Retinal pigment epithelial cell (primary cell): ENCODE measurements at regions not wholly inside any gene's neighbourhood (a gene's known extent, or its start where the extent isn't known, plus 50 kb on each side); places are given as distances from the start of the nearest gene placed in this dataset.

Experiments used
- DNase-seq: peaks from one replicate; pipeline ENCODE4 v3.0.0-alpha.2; 2010; ENCODE audit warnings: low read depth
- H3K4me3 ChIP-seq: 2 replicates; pipeline ENCODE4 v1.5.1; 2011; ENCODE audit warnings: mild to moderate bottlenecking, low read length, control low read depth, moderate library complexity
- TF ChIP-seq, protein P1 (sequence below): conservative IDR thresholded peaks from 2 replicates; pipeline ENCODE4 v1.5.1; 2011; ENCODE audit warnings: low read depth, low read length, control low read depth, inconsistent platforms

DNA sequence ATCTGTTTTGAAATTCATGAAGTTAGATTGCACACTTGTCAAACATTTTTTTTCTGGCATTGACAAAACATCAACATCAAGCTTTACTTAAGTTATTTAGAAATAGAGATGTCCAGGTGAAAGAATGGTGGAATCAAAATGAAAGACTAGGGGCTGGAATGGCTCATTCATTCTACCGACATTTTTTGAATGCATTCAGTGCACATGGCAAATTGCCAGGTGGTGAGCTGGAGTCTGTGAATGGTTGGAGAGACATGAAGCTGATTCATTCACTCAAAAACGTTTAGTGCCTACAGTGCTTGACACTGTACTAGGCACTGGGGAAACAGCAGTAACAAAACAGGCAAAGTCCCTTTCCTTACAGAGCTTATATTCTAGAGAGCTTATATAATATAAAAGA lies 292.4 kb downstream of the PPP1R2C start:
- TF ChIP-seq, protein P1, sequence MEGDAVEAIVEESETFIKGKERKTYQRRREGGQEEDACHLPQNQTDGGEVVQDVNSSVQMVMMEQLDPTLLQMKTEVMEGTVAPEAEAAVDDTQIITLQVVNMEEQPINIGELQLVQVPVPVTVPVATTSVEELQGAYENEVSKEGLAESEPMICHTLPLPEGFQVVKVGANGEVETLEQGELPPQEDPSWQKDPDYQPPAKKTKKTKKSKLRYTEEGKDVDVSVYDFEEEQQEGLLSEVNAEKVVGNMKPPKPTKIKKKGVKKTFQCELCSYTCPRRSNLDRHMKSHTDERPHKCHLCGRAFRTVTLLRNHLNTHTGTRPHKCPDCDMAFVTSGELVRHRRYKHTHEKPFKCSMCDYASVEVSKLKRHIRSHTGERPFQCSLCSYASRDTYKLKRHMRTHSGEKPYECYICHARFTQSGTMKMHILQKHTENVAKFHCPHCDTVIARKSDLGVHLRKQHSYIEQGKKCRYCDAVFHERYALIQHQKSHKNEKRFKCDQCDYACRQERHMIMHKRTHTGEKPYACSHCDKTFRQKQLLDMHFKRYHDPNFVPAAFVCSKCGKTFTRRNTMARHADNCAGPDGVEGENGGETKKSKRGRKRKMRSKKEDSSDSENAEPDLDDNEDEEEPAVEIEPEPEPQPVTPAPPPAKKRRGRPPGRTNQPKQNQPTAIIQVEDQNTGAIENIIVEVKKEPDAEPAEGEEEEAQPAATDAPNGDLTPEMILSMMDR, result no peak
- no peak for DNase-seq
- H3K4me3 ChIP-seq, result no peak overlapping the region

DNA sequence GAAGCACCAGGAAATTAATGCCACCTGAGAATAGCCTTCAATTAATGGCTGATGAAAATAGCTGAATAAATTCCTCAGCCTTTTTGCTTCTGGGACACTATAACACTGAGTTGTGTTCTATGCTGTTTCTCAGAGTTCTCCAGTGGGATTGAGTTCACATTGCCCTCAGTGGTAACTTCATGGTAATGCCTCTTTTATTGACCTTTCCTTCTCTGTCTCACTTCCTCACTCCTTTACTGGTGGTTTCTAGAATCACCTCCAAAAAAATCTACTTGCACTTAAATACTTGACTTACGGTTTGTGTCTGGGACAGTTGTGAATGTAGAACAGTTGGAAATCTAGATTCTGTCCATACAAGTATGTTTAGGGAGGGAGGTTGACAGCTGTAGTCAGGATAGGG lies 293.7 kb downstream of the PPP1R2C start:
- TF ChIP-seq, protein P1, result no peak
- no peak for DNase-seq
- H3K4me3 ChIP-seq, result no peak overlapping the region

DNA sequence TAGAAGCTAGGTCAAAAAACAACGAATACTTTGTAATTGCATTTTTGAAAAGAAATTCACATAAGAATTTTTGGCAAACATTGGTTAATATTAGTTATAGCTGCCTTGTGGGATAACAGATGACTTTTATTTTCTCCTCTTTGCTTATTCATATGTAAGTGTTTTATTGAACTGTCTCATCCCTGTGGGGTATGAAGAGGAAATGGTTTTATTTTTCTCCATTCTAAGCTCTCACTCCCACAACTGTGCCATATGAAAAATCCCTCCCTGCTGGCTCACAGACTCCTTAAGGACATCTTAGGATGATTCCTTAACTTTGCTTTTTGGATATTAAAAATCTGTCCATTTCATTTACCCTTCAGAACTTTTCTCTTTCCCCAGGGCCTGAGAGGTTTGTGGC lies 300.6 kb downstream of the PPP1R2C start:
- no peak for DNase-seq
- H3K4me3 ChIP-seq, result no peak overlapping the region
- TF ChIP-seq, protein P1, result no peak

DNA sequence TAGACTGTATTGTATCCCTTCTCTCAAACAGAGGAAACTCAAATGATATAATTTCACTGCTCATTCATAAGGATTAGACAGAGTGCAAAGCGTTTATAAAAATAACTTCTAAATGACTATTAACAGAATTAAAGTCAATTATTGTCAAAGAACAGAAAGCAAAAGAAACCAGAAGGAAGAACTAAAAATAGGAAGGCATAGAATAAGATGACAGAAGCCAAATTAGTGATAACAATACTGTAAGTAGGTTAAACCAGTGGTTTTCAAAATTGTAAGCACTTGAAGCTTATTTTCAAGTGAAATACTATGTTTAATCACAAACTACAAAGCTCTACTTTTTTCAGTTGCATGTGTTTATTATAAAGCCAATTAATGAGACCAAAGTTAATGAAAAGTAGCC lies 305.2 kb downstream of the PPP1R2C start:
- no peak for DNase-seq
- TF ChIP-seq, protein P1, result no peak
- no peak overlapping the region for H3K4me3 ChIP-seq

DNA sequence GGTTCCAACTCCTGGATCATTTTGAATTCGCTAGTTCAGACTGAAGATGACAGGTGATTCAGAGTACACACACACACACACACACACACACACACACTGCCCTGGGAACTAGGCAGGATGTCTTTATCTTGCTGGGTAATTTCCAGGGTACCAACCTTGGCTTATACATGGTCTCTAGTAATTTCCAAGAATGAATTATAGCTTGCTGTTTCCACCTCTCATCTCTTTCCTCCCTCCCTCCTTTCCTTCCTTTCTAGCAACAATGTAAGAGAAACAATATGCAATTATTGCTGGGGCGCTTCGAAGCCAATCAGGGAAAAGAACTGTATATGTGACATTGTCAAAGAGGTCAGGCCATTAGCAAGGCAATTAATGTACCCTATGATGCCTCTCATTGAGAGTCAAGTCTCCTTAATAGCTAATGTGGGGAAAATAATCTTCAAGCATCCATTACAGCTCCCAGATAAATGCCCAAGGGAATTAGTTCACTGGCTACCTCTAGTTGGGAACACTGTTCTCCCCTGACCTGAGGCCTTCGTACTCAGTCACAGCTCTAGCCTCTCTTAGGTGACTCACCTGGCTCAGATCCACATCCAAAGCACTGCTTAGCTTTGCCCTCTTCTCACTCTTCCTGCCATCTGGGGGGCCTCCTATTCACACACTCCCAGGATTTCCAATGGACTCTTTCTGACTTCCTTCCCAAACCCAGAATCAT lies 311.5 kb downstream of the PPP1R2C start:
- TF ChIP-seq, protein P1, result no peak
- no peak for DNase-seq
- no peak overlapping the region for H3K4me3 ChIP-seq

DNA sequence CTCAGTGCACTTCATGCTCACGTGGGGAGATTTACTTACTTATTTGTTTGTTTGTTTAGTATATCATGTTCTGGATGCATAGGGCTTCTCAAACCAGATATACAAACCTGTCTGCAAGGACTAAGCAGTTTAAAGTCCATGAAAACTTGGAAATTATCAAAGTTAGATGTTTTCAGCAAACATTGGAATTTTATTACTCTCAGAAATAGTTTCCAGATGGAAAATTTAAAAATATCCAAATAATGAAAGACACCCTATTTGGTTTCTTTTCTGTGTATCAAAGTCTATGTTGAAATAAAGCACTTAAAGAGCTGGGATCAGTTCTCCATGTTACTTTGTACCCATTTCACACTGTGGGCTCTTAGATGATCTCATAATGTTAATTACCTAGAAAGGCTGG lies 312.1 kb downstream of the PPP1R2C start:
- TF ChIP-seq, protein P1, result no peak
- DNase-seq, result no peak
- no peak overlapping the region for H3K4me3 ChIP-seq

DNA sequence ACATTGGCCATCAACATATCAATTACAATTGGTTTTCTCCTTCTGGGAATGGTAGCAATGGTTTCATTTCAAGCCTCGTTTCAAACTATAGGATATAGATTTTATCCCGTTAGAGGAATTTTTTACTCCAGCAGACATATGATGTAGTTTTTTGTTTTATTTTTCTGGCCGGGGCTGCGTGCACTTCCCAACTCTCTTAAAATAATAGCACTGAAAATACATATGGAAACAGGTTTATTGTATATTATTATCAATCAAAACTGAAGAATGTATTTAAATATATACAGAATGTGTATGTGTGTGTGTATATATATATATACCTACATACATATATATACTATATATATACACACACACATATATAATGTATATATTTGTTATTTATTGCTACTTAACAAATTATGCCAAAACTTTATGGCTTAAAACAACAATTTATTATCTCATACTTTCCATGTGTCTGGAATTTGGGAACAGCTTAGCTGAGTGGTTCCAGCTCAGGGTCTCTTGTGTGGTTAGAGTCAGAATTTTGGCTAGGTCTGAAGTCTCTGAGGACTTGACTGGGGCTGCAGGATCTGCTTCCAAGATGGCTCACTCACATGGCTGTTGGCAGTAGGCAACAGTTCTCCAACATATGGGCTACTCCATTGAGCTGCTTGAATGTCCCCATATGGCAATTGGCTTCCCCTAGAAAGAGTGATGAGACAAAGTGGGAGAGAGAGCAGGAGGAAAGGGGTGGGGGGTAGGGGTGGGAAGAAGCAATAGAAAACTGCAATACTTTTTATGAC lies 314.1 kb downstream of the PPP1R2C start:
- TF ChIP-seq, protein P1, result no peak
- no peak for DNase-seq
- no peak overlapping the region for H3K4me3 ChIP-seq
